ENCODE measurements at regions not wholly inside any gene's neighbourhood (a gene's known extent, or its start where the extent isn't known, plus 50 kb on each side); places are given as distances from the start of the nearest gene placed in this dataset.

GRCh38 chr2:104904889-104905288 is 51.0 kb downstream of the POU3F3 start:
- H3K36me3 ChIP-seq (ENCODE audit: insufficient read depth, low read length) = no peaks in the 10 kb centered on the region
- H2AFZ ChIP-seq (ENCODE audit: low read depth, low read length) = no peak overlapping the region
- no peaks in the 10 kb centered on the region for H3F3A ChIP-seq (ENCODE audit: insufficient read depth, low read length, poor library complexity, severe bottlenecking)
- no peaks in the 10 kb centered on the region for H3K9me3 ChIP-seq (ENCODE audit: low read length)
- H3K4me2 ChIP-seq (ENCODE audit: low read length) = no peak overlapping the region
- no peaks in the 10 kb centered on the region for H3K27me3 ChIP-seq (ENCODE audit: insufficient read depth, low read depth, low read length)
- no peaks in the 10 kb centered on the region for H3K9me2 ChIP-seq (ENCODE audit: insufficient read depth, low read length)
- H3K4me3 ChIP-seq (ENCODE audit: low read length) = no peak overlapping the region
- H3K27ac ChIP-seq (ENCODE audit: low read length) = no peak overlapping the region
- H4K20me1 ChIP-seq (ENCODE audit: insufficient read depth) = no peaks in the 10 kb centered on the region
- no peak for TF ChIP-seq EP300 (conservative IDR thresholded peaks at IDR 0.05; ENCODE audit: poor library complexity, severe bottlenecking)
- TF ChIP-seq REST (IDR thresholded peaks at IDR 0.05; ENCODE audit: borderline replicate concordance) = no peak
- TF ChIP-seq CTCF (IDR thresholded peaks at IDR 0.05; ENCODE audit: poor library complexity, severe bottlenecking) = no peak
- no peak for TF ChIP-seq MXI1 (conservative IDR thresholded peaks at IDR 0.05; ENCODE audit: poor library complexity, severe bottlenecking)
- no peaks in the 10 kb centered on the region for H3K79me2 ChIP-seq (replicated peaks; ENCODE audit: insufficient read depth, low read length)
- H3K9ac ChIP-seq (ENCODE audit: low read length) = no peak overlapping the region

- H3K9ac ChIP-seq (ENCODE audit: low read length) = no peak overlapping the region
- no peak for TF ChIP-seq SMC3 (conservative IDR thresholded peaks at IDR 0.05; ENCODE audit: poor library complexity)
- H3K4me3 ChIP-seq (ENCODE audit: low read length) = no peak overlapping the region
- H3K79me2 ChIP-seq (replicated peaks; ENCODE audit: insufficient read depth, low read length) = no peaks in the 10 kb centered on the region
- H3K27me3 ChIP-seq (ENCODE audit: insufficient read depth, low read depth, low read length) = no peaks in the 10 kb centered on the region
- no peaks in the 10 kb centered on the region for H3K36me3 ChIP-seq (ENCODE audit: insufficient read depth, low read length)
- no peaks in the 10 kb centered on the region for H3F3A ChIP-seq (ENCODE audit: insufficient read depth, low read length, poor library complexity, severe bottlenecking)
- H3K9me2 ChIP-seq (ENCODE audit: insufficient read depth, low read length) = no peaks in the 10 kb centered on the region
- no peak overlapping the region for H3K4me2 ChIP-seq (ENCODE audit: low read length)
- no peak overlapping the region for H3K27ac ChIP-seq (ENCODE audit: low read length)
- no peak overlapping the region for H2AFZ ChIP-seq (ENCODE audit: low read depth, low read length)
- no peaks in the 10 kb centered on the region for H4K20me1 ChIP-seq (ENCODE audit: insufficient read depth)
- H3K9me3 ChIP-seq (ENCODE audit: low read length) = no peaks in the 10 kb centered on the region
These were observed 55.4 kb downstream of the POU3F3 start for GRCh38 chr2:104909317-104909716.

- Histone ChIP-seq H3K4me2 (ENCODE audit: low read length) (no peak overlapping the region), H3K36me3 (ENCODE audit: insufficient read depth, low read length) (no peaks in the 10 kb centered on the region), H3K9me2 (ENCODE audit: insufficient read depth, low read length) (no peaks in the 10 kb centered on the region), H3K79me2 (replicated peaks; ENCODE audit: insufficient read depth, low read length) (no peaks in the 10 kb centered on the region), H3F3A (ENCODE audit: insufficient read depth, low read length, poor library complexity, severe bottlenecking) (no peaks in the 10 kb centered on the region), H3K9ac (ENCODE audit: low read length) (no peak overlapping the region), H3K4me3 (ENCODE audit: low read length) (no peak overlapping the region), H3K27me3 (ENCODE audit: insufficient read depth, low read depth, low read length) (no peaks in the 10 kb centered on the region), H3K27ac (ENCODE audit: low read length) (no peak overlapping the region), H4K20me1 (ENCODE audit: insufficient read depth) (no peaks in the 10 kb centered on the region), H2AFZ (ENCODE audit: low read depth, low read length) (no peak overlapping the region), H3K9me3 (ENCODE audit: low read length) (no peaks in the 10 kb centered on the region)
- TF ChIP-seq POLR2AphosphoS5 (IDR thresholded peaks at IDR 0.05) (no peak), CTCF (IDR thresholded peaks at IDR 0.05; ENCODE audit: poor library complexity, severe bottlenecking) (no peak), RAD21 (conservative IDR thresholded peaks at IDR 0.05) (no peak), MXI1 (conservative IDR thresholded peaks at IDR 0.05; ENCODE audit: poor library complexity, severe bottlenecking) (no peak), TAF1 (IDR thresholded peaks at IDR 0.05; ENCODE audit: low read depth) (no peak), EZH2 (IDR thresholded peaks at IDR 0.05; ENCODE audit: borderline replicate concordance, insufficient read depth, low read length, poor library complexity, severe bottlenecking) (no peak), SMC3 (conservative IDR thresholded peaks at IDR 0.05; ENCODE audit: poor library complexity) (no peak), REST (IDR thresholded peaks at IDR 0.05; ENCODE audit: borderline replicate concordance) (no peak), EP300 (conservative IDR thresholded peaks at IDR 0.05; ENCODE audit: poor library complexity, severe bottlenecking) (no peak)
These were observed 60.6 kb downstream of the POU3F3 start for GRCh38 chr2:104914509-104914908.

Data from neural cell (in vitro differentiated cells).